ENCODE measurements at regions not wholly inside any gene's neighbourhood (a gene's known extent, or its start where the extent isn't known, plus 50 kb on each side); places are given as distances from the start of the nearest gene placed in this dataset.

DNA sequence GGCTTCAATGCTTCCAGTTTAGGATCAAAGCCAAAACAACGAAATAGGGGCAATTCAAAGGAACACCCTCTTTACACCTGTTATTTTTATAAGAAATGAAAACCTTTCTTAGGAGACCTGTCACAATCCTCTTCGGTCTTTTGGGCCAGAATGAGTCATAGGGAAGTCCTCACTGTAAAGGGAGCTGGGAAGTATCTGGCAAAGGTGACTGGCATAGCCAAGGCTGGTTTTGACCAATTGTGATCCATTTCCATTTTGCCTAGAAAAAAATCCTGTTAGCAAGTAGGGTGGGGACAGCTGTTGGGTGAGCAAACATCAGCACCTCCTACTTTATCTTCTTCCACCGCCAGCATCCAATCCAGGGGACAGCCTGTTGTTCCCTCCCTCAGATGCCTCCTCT lies 343.2 kb upstream of the SULF2 start:
- TF ChIP-seq TAF1 (IDR thresholded peaks at IDR 0.05; ENCODE audit: borderline replicate concordance, low read depth, low read length) (no peak), POLR2AphosphoS5 (IDR thresholded peaks at IDR 0.05; ENCODE audit: low read depth, low read length) (no peak)
